ENCODE measurements at regions not wholly inside any gene's neighbourhood (a gene's known extent, or its start where the extent isn't known, plus 50 kb on each side); places are given as distances from the start of the nearest gene placed in this dataset.

DNA sequence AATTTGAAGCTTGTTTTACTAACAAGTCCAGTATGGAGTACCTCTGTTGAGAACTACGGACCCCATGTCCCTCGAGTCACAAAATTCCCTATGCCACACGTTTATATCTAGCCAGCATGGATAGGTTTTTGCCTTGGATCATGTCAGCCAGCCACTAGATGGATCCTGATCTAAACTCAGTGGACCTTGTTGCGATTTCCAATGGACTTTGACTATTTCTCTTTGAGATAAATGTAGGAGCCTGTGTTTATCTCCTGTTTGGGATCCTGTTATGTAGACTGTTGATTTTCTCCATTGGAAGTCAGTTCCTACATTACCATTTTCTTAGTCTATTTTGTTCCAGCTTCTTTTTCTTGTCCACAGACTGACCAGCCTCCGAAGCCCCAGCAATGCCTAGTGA lies 127.1 kb upstream of the BMAL1 start:
- TF ChIP-seq, protein P1, sequence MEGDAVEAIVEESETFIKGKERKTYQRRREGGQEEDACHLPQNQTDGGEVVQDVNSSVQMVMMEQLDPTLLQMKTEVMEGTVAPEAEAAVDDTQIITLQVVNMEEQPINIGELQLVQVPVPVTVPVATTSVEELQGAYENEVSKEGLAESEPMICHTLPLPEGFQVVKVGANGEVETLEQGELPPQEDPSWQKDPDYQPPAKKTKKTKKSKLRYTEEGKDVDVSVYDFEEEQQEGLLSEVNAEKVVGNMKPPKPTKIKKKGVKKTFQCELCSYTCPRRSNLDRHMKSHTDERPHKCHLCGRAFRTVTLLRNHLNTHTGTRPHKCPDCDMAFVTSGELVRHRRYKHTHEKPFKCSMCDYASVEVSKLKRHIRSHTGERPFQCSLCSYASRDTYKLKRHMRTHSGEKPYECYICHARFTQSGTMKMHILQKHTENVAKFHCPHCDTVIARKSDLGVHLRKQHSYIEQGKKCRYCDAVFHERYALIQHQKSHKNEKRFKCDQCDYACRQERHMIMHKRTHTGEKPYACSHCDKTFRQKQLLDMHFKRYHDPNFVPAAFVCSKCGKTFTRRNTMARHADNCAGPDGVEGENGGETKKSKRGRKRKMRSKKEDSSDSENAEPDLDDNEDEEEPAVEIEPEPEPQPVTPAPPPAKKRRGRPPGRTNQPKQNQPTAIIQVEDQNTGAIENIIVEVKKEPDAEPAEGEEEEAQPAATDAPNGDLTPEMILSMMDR (IDR thresholded peaks at IDR 0.05; ENCODE audit: control extremely low read depth in 1 of 3, insufficient read depth in 1 of 3, low read depth in 1 of 3, low read length in 3 of 3), result no peak
- no peak for TF ChIP-seq EP300 (IDR thresholded peaks at IDR 0.05; ENCODE audit: borderline replicate concordance in 1 of 2, low read depth in 2 of 2, low read length in 2 of 2)
- no peak for TF ChIP-seq GTF2F1 (IDR thresholded peaks at IDR 0.05; ENCODE audit: borderline replicate concordance, low read depth, low read length)
- TF ChIP-seq, protein P2, sequence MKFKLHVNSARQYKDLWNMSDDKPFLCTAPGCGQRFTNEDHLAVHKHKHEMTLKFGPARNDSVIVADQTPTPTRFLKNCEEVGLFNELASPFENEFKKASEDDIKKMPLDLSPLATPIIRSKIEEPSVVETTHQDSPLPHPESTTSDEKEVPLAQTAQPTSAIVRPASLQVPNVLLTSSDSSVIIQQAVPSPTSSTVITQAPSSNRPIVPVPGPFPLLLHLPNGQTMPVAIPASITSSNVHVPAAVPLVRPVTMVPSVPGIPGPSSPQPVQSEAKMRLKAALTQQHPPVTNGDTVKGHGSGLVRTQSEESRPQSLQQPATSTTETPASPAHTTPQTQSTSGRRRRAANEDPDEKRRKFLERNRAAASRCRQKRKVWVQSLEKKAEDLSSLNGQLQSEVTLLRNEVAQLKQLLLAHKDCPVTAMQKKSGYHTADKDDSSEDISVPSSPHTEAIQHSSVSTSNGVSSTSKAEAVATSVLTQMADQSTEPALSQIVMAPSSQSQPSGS (IDR thresholded peaks at IDR 0.05; ENCODE audit: low read length), result no peak
- no peak for TF ChIP-seq CREB1 (IDR thresholded peaks at IDR 0.05)
- no peak for TF ChIP-seq RBBP5 (IDR thresholded peaks at IDR 0.05; ENCODE audit: borderline replicate concordance, low read depth, low read length)
